ENCODE measurements at regions not wholly inside any gene's neighbourhood (a gene's known extent, or its start where the extent isn't known, plus 50 kb on each side); places are given as distances from the start of the nearest gene placed in this dataset.

GRCh38 chr18:67179726-67180125 is 336.8 kb downstream of the DSEL start:
- no peak overlapping the region for H3K4me3 ChIP-seq
- ATAC-seq (no peak), DNase-seq (no peak)
- no peak for TF ChIP-seq CTCF (IDR thresholded peaks at IDR 0.05)
- no peaks in the 10 kb centered on the region for H3K9me3 ChIP-seq
- intact Hi-C loops (cut with DNase I) = no loop called here
- H3K36me3 ChIP-seq (ENCODE audit: insufficient read depth in 1 of 2, low read depth in 1 of 2) = no peaks in the 10 kb centered on the region
- no peak overlapping the region for H3K27ac ChIP-seq
- peaks cover 0 to 3% (median 0%) of the 10 kb centered on the region in 3 donors for H3K27me3 ChIP-seq (ENCODE audit: insufficient read depth in 3 of 3, low read length in 2 of 3)
- WGBS, 3 donors = 36 to 40% (median 38%) methylated on average over 3 of the region's 3 CpGs
- H3K4me1 ChIP-seq = no peaks in the 10 kb centered on the region

- Histone ChIP-seq H3K36me3 (ENCODE audit: insufficient read depth in 1 of 2, low read depth in 1 of 2) (no peaks in the 10 kb centered on the region), H3K4me3 (no peak overlapping the region), H3K4me1 (no peaks in the 10 kb centered on the region), H3K27me3 (ENCODE audit: insufficient read depth in 3 of 3, low read length in 2 of 3) (no peaks in the 10 kb centered on the region), H3K9me3 (no peaks in the 10 kb centered on the region), H3K27ac (no peak overlapping the region)
- no peak for TF ChIP-seq CTCF (IDR thresholded peaks at IDR 0.05)
- DNase-seq (no peak), ATAC-seq (no peak)
- intact Hi-C loops (cut with DNase I) = no loop called here
- 85 to 88% (median 88%) methylated on average over 2 of the region's 2 CpGs for WGBS, 3 donors
Measured at GRCh38 chr18:67159662-67160061, 356.9 kb downstream of the DSEL start.

GRCh38 chr18:67154979-67155378 is 361.5 kb downstream of the DSEL start:
- Histone ChIP-seq H3K27me3 (ENCODE audit: insufficient read depth in 3 of 3, low read length in 2 of 3) (no peaks in the 10 kb centered on the region), H3K36me3 (ENCODE audit: insufficient read depth in 1 of 2, low read depth in 1 of 2) (no peaks in the 10 kb centered on the region), H3K4me1 (no peaks in the 10 kb centered on the region), H3K4me3 (no peak overlapping the region), H3K27ac (no peak overlapping the region), H3K9me3 (no peaks in the 10 kb centered on the region)
- WGBS, 3 donors = 91 to 96% (median 91%) methylated on average over 3 of the region's 3 CpGs
- intact Hi-C loops (cut with DNase I) = no loop called here
- no peak for DNase-seq
- no peak for ATAC-seq
- no peak for TF ChIP-seq CTCF (IDR thresholded peaks at IDR 0.05)

GRCh38 chr18:67151366-67151765 is 365.2 kb downstream of the DSEL start:
- DNase-seq (no peak), ATAC-seq (no peak)
- Histone ChIP-seq H3K9me3 (no peaks in the 10 kb centered on the region), H3K27me3 (ENCODE audit: insufficient read depth in 3 of 3, low read length in 2 of 3) (no peaks in the 10 kb centered on the region), H3K27ac (no peak overlapping the region), H3K4me1 (no peaks in the 10 kb centered on the region), H3K36me3 (ENCODE audit: insufficient read depth in 1 of 2, low read depth in 1 of 2) (no peaks in the 10 kb centered on the region), H3K4me3 (no peak overlapping the region)
- intact Hi-C loops (cut with DNase I) = no loop called here
- no peak for TF ChIP-seq CTCF (IDR thresholded peaks at IDR 0.05)
- 43 to 54% (median 48%) methylated on average over 6 of the region's 6 CpGs for WGBS, 3 donors

GRCh38 chr18:67145586-67146292 is 370.8 kb downstream of the DSEL start:
- no peak overlapping the region for H3K27ac ChIP-seq
- no peak for TF ChIP-seq CTCF (IDR thresholded peaks at IDR 0.05)
- H3K4me1 ChIP-seq = no peaks in the 10 kb centered on the region
- intact Hi-C loops (cut with DNase I) = no loop called here
- H3K4me3 ChIP-seq = no peak overlapping the region
- no peaks in the 10 kb centered on the region for H3K36me3 ChIP-seq (ENCODE audit: insufficient read depth in 1 of 2, low read depth in 1 of 2)
- no peak for ATAC-seq
- WGBS, 3 donors = 86 to 89% (median 87%) methylated on average over 9 of the region's 9 CpGs
- no peak for DNase-seq
- no peaks in the 10 kb centered on the region for H3K9me3 ChIP-seq
- no peaks in the 10 kb centered on the region for H3K27me3 ChIP-seq (ENCODE audit: insufficient read depth in 3 of 3, low read length in 2 of 3)
